ENCODE measurements at regions not wholly inside any gene's neighbourhood (a gene's known extent, or its start where the extent isn't known, plus 50 kb on each side); places are given as distances from the start of the nearest gene placed in this dataset.

GRCh38 chr4:117488692-117489091, 403.3 kb upstream of the TRAM1L1 start:
- no peak for TF ChIP-seq YY1 (IDR thresholded peaks at IDR 0.05; ENCODE audit: low read depth)
- no peak for TF ChIP-seq MAX (IDR thresholded peaks at IDR 0.05)
- TF ChIP-seq RAD21 (IDR thresholded peaks at IDR 0.05; ENCODE audit: low read depth), result no peak
- TF ChIP-seq, protein P1, sequence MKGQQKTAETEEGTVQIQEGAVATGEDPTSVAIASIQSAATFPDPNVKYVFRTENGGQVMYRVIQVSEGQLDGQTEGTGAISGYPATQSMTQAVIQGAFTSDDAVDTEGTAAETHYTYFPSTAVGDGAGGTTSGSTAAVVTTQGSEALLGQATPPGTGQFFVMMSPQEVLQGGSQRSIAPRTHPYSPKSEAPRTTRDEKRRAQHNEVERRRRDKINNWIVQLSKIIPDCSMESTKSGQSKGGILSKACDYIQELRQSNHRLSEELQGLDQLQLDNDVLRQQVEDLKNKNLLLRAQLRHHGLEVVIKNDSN (IDR thresholded peaks at IDR 0.05), result no peak
- no peak for TF ChIP-seq EP300 (IDR thresholded peaks at IDR 0.05; ENCODE audit: borderline replicate concordance)
